H9 (cell line): ENCODE measurements at regions not wholly inside any gene's neighbourhood (a gene's known extent, or its start where the extent isn't known, plus 50 kb on each side); places are given as distances from the start of the nearest gene placed in this dataset.

Experiments
- DNase-seq: peaks from one replicate; pipeline ENCODE4 v3.0.0-alpha.2; 2017
- H2AFZ ChIP-seq: one replicate; pipeline ENCODE4 v1.6.1; 2013; ENCODE audit warnings: mild to moderate bottlenecking, low read length, control low read depth, moderate library complexity
- H2AK5ac ChIP-seq: 2 replicates; pipeline ENCODE4 v1.6.1; 2013; ENCODE audit warnings: low read length, control low read depth, mixed read lengths; ENCODE audit not compliant: insufficient read length
- H2BK120ac ChIP-seq: one replicate; pipeline ENCODE4 v1.6.1; 2013; ENCODE audit warnings: low read depth, mild to moderate bottlenecking, low read length, control low read depth, inconsistent platforms; ENCODE audit not compliant: poor library complexity, severe bottlenecking
- H2BK12ac ChIP-seq: 2 replicates; pipeline ENCODE4 v1.6.1; 2013; ENCODE audit warnings: low read length, control low read depth, mixed read lengths, low read depth; ENCODE audit not compliant: insufficient read length
- H2BK15ac ChIP-seq: 2 replicates; pipeline ENCODE4 v1.6.1; 2013; ENCODE audit warnings: low read depth, low read length, control low read depth
- H2BK20ac ChIP-seq: one replicate; pipeline ENCODE4 v1.6.1; 2013; ENCODE audit warnings: low read depth, mild to moderate bottlenecking, low read length, control low read depth, inconsistent platforms; ENCODE audit not compliant: poor library complexity, severe bottlenecking
- H2BK5ac ChIP-seq: 2 replicates; pipeline ENCODE4 v1.6.1; 2013; ENCODE audit warnings: low read length, control low read depth, mixed read lengths; ENCODE audit not compliant: insufficient read length
- H3K14ac ChIP-seq: 2 replicates; pipeline ENCODE4 v1.6.1; 2013; ENCODE audit warnings: low read length, control low read depth; ENCODE audit not compliant: insufficient read depth
- H3K18ac ChIP-seq: 2 replicates; pipeline ENCODE4 v1.6.1; 2013; ENCODE audit warnings: low read depth, mild to moderate bottlenecking, mixed read lengths, low read length, control low read depth; ENCODE audit not compliant: insufficient read length
- H3K23ac ChIP-seq: 2 replicates; pipeline ENCODE4 v1.6.1; 2013; ENCODE audit warnings: low read length, control low read depth, mixed read lengths, low read depth; ENCODE audit not compliant: insufficient read length
- H3K23me2 ChIP-seq: 2 replicates; pipeline ENCODE4 v1.6.1; 2013; ENCODE audit warnings: low read depth, mild to moderate bottlenecking, mixed read lengths, low read length, control low read depth; ENCODE audit not compliant: insufficient read length, poor library complexity, severe bottlenecking
- H3K27ac ChIP-seq: 2 replicates; pipeline ENCODE4 v1.5.1; 2013; ENCODE audit warnings: low read length, control low read depth, mixed read lengths, low read depth; ENCODE audit not compliant: insufficient read length
- H3K27me3 ChIP-seq: 2 replicates; pipeline ENCODE4 v1.6.1; 2013; ENCODE audit warnings: low read length, control low read depth, inconsistent platforms; ENCODE audit not compliant: insufficient read depth
- H3K4ac ChIP-seq: 2 replicates; pipeline ENCODE4 v1.6.1; 2013; ENCODE audit warnings: low read depth, mild to moderate bottlenecking, control low read depth, inconsistent platforms, low read length, moderate library complexity
- H3K4me1 ChIP-seq: 2 replicates; pipeline ENCODE4 v1.6.1; 2013; ENCODE audit warnings: low read length, control low read depth, inconsistent platforms; ENCODE audit not compliant: insufficient read depth
- H3K4me2 ChIP-seq: 2 replicates; pipeline ENCODE4 v1.6.1; 2013; ENCODE audit warnings: low read length, control low read depth, mixed read lengths; ENCODE audit not compliant: insufficient read length, insufficient read depth
- H3K56ac ChIP-seq: 2 replicates; pipeline ENCODE4 v1.6.1; 2013; ENCODE audit warnings: low read depth, mild to moderate bottlenecking, mixed read lengths, low read length, control low read depth; ENCODE audit not compliant: insufficient read length
- H3K79me1 ChIP-seq: 2 replicates; pipeline ENCODE4 v1.6.1; 2013; ENCODE audit warnings: low read depth, mild to moderate bottlenecking, moderate library complexity, low read length, control low read depth, inconsistent platforms; ENCODE audit not compliant: insufficient read depth, poor library complexity, severe bottlenecking
- H3K79me2 ChIP-seq: 2 replicates; pipeline ENCODE4 v1.6.1; 2013; ENCODE audit warnings: low read length, control low read depth, inconsistent platforms; ENCODE audit not compliant: insufficient read depth
- H3K9ac ChIP-seq: 2 replicates; pipeline ENCODE4 v1.6.1; 2013; ENCODE audit warnings: low read length, control low read depth, mixed read lengths; ENCODE audit not compliant: insufficient read length; ENCODE audit errors: extremely low read depth
- H3K9me3 ChIP-seq: one replicate; pipeline ENCODE4 v1.6.1; 2013; ENCODE audit warnings: low read depth, low read length, inconsistent platforms; ENCODE audit not compliant: control insufficient read depth
- H3T11ph ChIP-seq: one replicate; pipeline ENCODE4 v1.6.1; 2013; ENCODE audit warnings: mild to moderate bottlenecking, low read length, control low read depth, inconsistent platforms
- H4K20me1 ChIP-seq: one replicate; pipeline ENCODE4 v1.6.1; 2013; ENCODE audit not compliant: control insufficient read depth, insufficient read length, insufficient read depth
- H4K5ac ChIP-seq: 2 replicates; pipeline ENCODE4 v1.6.1; 2013; ENCODE audit warnings: low read depth, mild to moderate bottlenecking, mixed read lengths, low read length, control low read depth; ENCODE audit not compliant: insufficient read length
- H4K8ac ChIP-seq: replicated peaks from 2 replicates; pipeline ENCODE4 v1.6.1; 2013; ENCODE audit warnings: low read length, control low read depth, mixed read lengths, low read depth; ENCODE audit not compliant: insufficient read length
- H4K91ac ChIP-seq: 2 replicates; pipeline ENCODE4 v1.6.1; 2013; ENCODE audit warnings: low read depth, mild to moderate bottlenecking, moderate library complexity, mixed read lengths, low read length, control low read depth; ENCODE audit not compliant: insufficient read length
- H3K27ac Mint-ChIP-seq, 3 experiments: 2 replicates in 2 of 3; 3 replicates in 1 of 3; pipeline ENCODE4 v1.8.0; 2020 to 2021; ENCODE audit warnings: mixed read lengths in 3 of 3, mild to moderate bottlenecking in 1 of 3, moderate library complexity in 1 of 3
- H3K27me3 Mint-ChIP-seq: 2 replicates; pipeline ENCODE4 v1.8.0; 2021; ENCODE audit warnings: low read depth, mild to moderate bottlenecking, moderate library complexity, mixed read lengths
- H3K36me3 Mint-ChIP-seq, 3 experiments: 2 replicates in 2 of 3; 3 replicates in 1 of 3; pipeline ENCODE4 v1.8.0; 2020 to 2021; ENCODE audit warnings: low read depth in 3 of 3, mixed read lengths in 3 of 3; ENCODE audit not compliant: insufficient read depth in 1 of 3
- H3K4me1 Mint-ChIP-seq, 2 experiments: 2 replicates each; pipeline ENCODE4 v1.8.0; 2020; ENCODE audit warnings: mixed read lengths in 2 of 2
- H3K4me3 Mint-ChIP-seq, 2 experiments: 2 replicates in 1 of 2; 3 replicates in 1 of 2; pipeline ENCODE4 v1.8.0; 2020 to 2021; ENCODE audit warnings: mild to moderate bottlenecking in 2 of 2, mixed read lengths in 2 of 2, moderate library complexity in 1 of 2
- H3K9me3 Mint-ChIP-seq, 2 experiments: 2 replicates in 1 of 2; 3 replicates in 1 of 2; pipeline ENCODE4 v1.8.0; 2020; ENCODE audit warnings: mild to moderate bottlenecking in 2 of 2, mixed read lengths in 2 of 2, moderate library complexity in 1 of 2
- CTCF ChIP-seq: fragments of 200-600 bp; sonication (generic); conservative IDR thresholded peaks from 3 replicates; pipeline ENCODE4 v1.8.0; 2021; ENCODE audit warnings: antibody characterized with exemption, mild to moderate bottlenecking
- WGBS: extraction: QIAGEN DNeasy Blood & Tissue Kit; methylation state at CpG from one replicate; pipeline ENCODE4 v1.1.7; 2013; ENCODE audit warnings: missing lambda C conversion rate, low lambda C conversion rate, mixed read lengths; ENCODE audit not compliant: insufficient read length; ENCODE audit errors: extremely low coverage; 5-methylcytosine and 5-hydroxymethylcytosine counted together

GRCh38 chr4:114217150-114217817 lies 237.8 kb upstream of the ARSJ start:
- Mint-ChIP-seq H3K27ac (peak overlapping the region in 1 of 3 experiments; percentile 35; a peak in 1 of 7 replicates), H3K4me3 (no peak overlapping the region), H3K27me3 (no peaks in the 10 kb centered on the region; the same call in 1 of the 2 replicates), H3K4me1 (peaks cover 3 to 7% of the 10 kb centered on the region in 2 experiments; a peak in 2 of 4 replicates), H3K9me3 (peaks cover 0 to 6% of the 10 kb centered on the region in 2 experiments; a peak in 2 of 5 replicates), H3K36me3 (peaks cover 0 to 5% (median 0%) of the 10 kb centered on the region in 3 experiments; a peak in 2 of 7 replicates)
- Histone ChIP-seq H3K23me2 (no peaks in the 10 kb centered on the region), H3K79me1 (no peaks in the 10 kb centered on the region), H3K4me2 (no peak overlapping the region), H4K8ac (no peak overlapping the region), H3K9ac (no peak overlapping the region), H2BK15ac (no peak overlapping the region), H4K20me1 (no peaks in the 10 kb centered on the region), H4K91ac (no peak overlapping the region), H3K14ac (no peak overlapping the region), H3K18ac (no peak overlapping the region), H3K9me3 (no peaks in the 10 kb centered on the region), H3K27me3 (no peaks in the 10 kb centered on the region), H4K5ac (no peak overlapping the region), H3K79me2 (no peaks in the 10 kb centered on the region), H3K56ac (no peak overlapping the region), H2AFZ (no peak overlapping the region), H2BK120ac (no peak overlapping the region), H3T11ph (no peak overlapping the region), H2AK5ac (no peak overlapping the region), H3K4me1 (no peaks in the 10 kb centered on the region), H3K23ac (no peak overlapping the region), H2BK20ac (no peak overlapping the region), H3K27ac (no peak overlapping the region), H3K4ac (no peak overlapping the region), H2BK5ac (no peak overlapping the region), H2BK12ac (no peak overlapping the region)
- no CpG with 5 or more reads among the region's 10 CpGs for WGBS
- TF ChIP-seq CTCF = no peak
- no peak for DNase-seq
